Hematopoietic multipotent progenitor cell treated with erythropoietin and hydrocortisone succinate and interleukin-3 and kit ligand, for 17 days (in vitro differentiated cells): ENCODE measurements at regions not wholly inside any gene's neighbourhood (a gene's known extent, or its start where the extent isn't known, plus 50 kb on each side); places are given as distances from the start of the nearest gene placed in this dataset.

Experiments
- DNase-seq: peaks from one replicate; pipeline ENCODE4 v3.0.0-alpha.2; 2015; ENCODE audit warnings: low spot score

DNA sequence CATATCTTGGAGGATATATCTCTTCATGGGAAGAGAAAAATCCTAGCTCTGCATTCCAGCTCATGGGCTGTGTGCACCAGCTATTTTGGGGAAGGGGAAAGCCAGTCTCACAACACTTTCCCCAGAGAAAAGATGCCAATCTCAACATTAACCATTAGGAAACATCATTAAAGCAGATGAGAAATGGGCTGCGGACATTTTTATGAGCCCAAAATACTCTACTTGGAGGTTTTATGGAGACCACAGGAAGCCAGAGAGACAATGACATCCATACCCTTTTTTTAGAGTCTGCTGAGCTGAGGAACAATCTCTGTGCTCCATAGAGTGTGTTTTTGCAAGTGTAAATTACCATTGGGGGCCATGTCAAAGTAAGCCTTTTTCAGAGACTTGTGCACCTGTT, 213.7 kb downstream of the TRIB2 start:
- DNase-seq = no peak

DNA sequence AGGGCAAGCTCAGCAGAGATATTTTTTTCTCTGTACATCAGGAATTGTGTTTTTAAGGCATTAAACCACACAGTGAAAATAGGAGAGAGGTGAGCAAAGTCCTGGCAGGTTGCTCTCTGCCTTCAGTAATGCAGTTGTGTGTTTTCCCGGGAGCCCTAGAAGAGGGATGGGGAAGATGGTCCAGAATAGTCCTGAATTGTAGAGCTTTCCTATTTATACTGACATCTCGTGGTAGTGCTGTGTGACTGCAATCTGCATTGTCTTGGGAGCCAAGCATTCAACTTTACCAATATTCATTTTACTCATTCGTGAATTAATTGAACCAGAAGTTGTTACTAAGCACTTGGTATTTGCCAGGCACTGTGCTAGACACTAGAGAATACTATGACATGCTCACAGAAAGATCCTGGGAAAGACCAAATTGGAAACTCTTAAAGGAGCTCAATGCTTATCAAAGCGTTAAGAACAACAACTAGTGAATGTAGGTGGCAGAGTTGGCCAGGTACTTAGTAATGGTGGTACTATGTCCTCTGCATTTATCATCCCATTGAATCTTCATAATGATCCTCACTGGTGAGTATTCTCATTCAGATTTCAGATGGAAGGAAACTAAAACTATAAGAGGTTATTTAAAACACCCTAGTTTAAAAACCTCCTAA, 214.6 kb downstream of the TRIB2 start:
- no peak for DNase-seq

DNA sequence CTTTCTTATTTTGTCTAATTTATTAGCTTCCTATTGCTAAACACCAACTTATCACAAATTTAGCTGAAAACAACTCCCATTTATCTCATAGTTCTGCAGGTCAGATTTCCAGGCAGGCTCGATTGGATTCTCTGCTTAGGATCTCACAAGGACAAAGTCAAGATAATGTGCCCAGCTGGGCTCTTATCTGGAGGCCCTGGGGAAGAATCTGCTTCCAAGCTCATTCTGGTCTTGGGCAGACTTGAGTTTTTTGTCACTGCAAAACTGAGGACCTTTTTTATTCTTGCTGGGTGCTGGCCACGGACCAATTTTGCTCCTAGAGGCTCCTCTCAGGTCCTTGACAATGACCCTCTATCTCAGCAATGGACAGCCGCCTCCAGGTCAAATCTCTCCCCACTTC, 215.5 kb downstream of the TRIB2 start:
- DNase-seq = no peak

DNA sequence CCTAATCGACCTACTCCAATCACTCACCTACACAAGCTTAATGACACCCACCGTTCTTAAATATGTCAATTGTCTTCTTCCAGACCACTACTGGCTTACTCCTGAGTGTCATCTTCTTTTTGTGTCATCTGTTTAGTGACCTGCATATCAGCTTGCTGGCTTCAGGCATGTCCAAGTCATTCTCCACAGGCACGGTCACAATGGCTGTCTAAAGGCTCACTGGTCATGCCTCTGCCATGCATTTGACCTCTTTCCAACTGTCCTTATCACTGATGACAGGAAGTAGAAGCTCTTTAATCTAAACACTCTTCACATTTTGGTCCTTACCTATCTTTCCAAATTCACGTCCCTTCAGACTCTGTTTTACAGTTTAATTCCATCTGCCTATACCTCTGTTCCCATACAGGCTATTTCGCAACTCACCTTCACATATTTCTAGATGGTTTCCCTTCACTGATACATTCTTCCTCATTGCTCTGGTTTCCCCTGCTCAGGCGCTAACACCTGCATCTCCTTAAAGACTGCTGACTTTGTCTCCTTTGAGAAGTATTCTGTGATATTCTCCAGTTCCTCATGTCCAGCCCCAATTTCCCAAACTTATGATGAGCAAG, 217.5 kb downstream of the TRIB2 start:
- DNase-seq = no peak

DNA sequence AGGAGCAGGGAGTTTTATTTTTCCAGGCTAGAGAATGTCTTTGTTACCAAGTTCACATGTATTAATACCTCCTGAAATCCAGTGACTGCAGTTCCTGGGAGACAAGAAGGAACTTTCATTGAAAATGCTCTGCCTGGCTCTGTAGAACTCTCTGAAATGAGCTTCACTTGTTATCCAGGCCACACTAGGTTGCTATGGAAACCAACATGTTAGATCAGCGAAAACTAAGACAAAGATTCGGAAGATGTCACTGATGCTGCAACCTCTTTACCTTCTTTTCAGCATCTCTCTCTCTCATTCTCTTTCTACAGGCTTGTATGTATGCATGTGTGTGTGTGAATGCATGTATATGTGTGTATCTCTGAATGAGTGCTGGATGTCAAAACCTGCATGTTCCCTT, 218.5 kb downstream of the TRIB2 start:
- no peak for DNase-seq

DNA sequence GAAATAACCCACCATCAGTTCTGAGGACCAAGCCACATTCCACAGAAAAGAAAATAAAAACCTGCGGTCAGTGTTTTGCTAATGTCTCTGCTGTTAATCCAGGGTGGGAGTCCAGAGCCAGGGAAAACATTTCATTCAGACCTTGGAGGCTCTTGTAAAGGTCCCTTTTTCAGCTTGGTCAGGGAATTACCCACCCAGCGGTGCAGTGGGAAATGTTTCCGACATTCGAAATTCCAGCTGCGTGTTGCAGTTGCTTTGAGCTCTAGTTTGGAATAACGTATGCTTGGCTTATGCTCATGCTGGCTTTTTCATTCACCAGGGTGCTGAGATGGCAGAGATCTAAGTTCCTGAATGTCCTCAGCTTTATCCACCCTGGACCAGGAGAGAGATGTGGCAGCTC, 219.1 kb downstream of the TRIB2 start:
- DNase-seq = no peak

DNA sequence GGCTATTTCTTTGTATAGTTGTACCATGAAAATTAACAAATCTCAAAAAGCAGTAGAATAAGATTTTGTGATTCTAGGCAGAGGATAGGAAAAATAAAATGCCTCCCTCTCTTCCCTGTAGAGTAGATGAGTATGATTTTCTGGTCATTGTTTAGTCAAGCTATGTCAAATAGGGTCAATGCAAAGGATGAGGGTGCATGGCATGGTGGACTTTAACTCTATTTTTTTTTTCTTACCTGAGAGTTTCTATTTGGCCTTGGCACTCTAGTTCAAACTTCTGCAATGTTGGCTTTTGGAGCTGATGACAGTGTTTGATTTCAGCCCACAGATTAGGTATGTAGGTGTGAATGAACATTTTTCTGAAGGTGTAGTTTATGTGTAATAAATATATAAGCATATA, 224.5 kb downstream of the TRIB2 start:
- DNase-seq = no peak

DNA sequence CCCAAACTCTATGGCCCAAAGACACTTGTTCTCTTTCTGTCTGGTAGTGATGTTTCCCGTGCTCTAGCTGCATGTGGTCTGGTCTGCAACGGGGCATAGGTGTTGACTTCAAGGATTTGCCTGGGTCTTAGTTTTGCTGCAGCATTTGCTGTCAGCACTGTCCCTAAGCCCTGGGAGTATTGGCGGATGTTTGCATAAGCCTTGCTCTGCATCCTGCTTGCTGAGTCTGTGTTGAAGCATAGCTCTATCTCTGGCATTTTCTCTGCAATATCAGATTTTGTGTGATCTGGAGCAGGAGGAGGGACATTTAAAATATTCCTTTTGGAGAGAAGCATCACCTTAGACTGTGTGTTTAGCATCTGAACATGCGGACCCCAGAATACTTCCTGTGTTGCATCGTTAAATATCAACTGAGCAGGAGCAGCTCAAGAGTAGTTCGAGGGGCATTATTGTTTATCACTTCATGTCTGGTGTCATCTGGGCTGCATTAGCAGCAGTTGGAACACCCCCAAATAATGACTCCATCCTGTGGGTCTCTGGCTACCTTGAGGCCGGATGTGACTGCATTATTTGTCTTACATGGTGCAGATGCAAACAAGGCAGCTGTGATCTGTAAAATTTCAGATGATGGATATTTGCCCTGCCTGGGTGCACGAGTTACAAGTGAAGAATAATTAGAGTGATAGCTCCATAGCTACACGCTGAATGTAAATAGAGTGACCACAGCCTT, 231.7 kb downstream of the TRIB2 start:
- DNase-seq = no peak

DNA sequence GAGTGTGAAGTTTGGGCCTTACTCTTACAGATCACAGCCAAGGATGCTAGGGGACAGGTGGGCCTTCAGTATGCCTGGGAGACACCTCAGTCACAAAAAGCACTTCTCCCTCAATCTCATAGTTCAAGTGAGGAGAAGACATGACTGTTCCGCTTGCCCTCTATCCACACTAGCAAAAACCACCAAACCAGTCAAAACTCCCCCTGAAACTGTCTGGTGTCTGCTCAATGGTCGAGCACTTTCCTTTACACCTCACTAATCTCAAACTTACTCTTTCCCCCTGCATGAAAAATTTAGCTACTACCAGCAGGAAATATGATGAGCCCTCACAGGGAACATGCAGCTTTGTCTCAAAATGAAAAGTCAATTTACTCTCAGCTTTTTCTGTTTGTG, 232.2 kb downstream of the TRIB2 start:
- no peak for DNase-seq

DNA sequence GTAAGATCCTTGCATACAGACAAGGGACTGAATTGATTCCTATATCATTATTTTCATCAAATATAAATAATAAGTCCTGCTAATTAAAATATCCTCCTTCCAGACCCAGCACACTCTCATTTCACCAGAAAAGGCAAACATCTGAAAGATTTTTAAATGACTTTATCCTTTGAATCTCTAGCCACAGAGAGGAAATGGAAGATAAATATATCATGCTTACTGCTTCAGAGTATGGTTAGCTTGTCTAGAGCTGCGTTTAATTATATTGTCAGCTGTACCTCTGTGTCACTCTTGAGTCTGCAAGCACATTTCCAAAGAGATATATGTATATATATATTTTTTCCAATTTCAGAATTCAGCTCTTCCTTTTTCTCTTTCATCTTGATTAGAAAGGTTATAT, 232.7 kb downstream of the TRIB2 start:
- no peak for DNase-seq

DNA sequence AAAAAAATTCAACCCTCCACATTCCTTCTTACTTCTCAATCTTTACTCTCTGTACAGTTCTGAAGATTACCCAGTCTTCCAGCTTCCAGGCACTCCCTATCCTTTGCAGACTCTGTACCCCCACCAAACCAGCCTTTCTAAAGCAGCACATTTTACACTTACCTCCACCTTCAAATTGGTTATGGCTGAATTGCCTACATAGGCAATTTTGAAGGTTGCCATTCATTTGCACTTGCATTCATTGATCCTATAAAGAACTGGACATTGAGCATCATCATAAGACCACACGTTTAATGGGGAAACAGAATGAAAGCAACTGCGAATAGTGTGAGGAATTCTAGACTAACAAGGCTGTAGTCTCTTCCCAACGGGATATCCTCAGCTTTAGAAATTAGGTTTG, 233.4 kb downstream of the TRIB2 start:
- no peak for DNase-seq

DNA sequence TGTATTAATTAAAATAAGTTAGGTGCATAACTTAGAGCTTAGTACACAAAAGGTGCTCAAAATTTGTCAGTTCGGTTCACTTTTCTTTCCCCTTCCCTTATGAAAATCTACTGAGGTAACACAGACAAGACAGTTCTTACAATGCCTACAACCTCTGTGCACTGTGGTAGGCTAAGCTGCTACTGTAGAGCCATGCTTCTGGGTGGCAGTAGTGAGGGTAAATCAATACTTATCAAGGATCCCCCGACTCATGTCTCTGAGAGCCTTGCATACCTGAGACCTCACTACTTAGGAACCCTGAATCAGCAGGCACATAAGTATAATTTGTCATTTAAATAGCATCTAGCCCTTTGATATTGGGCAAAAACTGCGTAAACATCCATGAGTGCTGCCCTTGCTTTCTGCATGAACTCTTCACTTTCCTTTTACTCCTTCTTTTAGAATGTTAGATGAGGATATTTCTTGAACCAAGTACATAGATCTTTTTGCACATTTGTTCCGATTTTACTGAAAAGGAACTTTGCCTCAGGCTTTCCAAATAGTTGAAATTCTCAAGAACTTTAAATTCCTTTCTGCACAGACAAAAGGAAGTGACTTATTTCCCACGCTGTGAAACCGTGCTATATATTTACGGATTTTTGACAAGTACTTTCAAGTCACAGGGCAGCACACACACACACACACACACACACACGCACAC, 234.4 kb downstream of the TRIB2 start:
- DNase-seq = no peak

DNA sequence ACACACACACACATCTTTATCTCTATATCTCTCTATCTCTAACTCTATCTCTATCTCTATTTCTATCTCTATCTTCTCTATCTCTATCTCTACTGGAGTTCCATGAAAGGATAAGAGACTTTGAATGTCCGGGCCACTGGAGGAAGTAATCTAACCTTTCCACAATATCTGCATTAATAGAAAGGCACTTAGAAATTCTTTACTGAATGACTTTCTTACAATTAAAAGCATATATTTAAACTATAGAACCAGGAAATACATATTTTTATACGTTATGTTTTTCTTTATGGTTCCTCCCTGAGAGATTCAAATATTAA, 234.9 kb downstream of the TRIB2 start:
- DNase-seq = no peak

DNA sequence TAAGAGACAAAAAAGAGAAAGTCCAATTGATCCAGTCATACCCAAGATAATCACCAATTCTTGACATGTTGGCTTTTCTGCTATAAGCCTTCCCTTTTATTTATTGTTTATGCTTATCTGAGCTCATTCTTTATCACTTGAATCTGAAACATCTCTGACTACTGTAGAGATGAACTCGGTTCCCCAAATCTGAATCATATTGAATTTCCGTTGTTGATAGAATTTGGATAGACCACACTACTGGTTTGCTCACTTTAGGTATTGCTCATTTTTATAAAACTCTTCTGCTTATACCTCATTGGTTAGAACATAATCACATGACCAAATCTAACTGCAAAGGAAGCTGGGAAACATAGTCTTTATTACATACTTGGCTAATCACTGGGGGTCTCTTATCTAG, 236.9 kb downstream of the TRIB2 start:
- no peak for DNase-seq

DNA sequence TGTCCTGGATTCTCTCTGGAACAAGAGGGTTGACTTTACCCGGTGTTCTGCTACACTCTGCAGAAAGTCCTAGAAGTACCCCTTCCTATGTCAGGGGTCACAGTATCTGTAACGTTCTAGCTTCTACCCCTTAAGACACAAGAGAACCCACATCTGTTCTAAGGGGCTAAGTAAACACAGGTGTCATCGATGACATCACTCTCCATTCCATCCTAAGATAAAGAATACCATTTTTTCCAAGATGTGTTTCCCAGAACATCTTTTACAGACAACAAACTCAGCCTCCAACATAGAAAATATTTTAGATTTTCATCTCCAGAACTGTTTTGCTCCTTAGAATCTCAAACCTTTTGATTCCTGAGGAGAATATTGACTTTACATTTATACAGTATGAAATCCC, 239.1 kb downstream of the TRIB2 start:
- no peak for DNase-seq

DNA sequence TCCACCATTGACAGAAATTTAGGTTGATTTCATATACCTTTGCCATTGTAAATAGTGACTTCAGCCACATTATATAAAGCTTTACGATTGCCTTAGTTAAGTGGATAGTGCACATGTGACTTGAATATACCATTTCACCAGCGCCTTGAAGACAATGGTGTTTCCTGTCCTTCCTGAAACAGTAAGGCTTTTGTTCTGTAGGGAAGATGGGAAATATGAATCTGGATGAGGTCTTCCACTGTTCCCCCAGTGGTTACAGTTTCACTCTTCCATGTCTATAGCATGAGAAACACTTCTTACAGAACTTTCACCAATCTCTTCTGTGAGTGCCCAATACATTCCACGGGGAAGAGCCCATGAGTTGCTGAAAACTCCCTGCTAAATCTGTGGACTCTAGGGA, 240.5 kb downstream of the TRIB2 start:
- no peak for DNase-seq

DNA sequence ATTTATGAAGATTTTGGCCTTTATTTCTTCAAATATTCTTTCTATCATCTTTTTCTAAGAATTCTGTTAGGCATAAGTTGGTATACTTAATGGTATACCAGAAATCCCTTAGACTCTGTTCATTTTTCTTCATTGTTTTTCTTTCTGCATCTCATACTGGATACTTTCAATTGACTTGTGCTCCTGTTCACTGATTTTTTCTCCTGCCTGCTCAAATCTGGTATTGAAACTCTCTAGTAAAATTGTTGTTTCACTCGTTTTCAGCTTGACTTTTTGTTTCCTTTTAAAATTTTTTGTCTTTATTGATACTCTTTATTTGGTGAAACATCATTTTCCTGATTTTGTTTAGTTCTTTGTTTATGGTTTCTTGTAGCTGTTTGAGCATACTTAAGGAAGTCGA, 243.2 kb downstream of the TRIB2 start:
- DNase-seq = no peak

DNA sequence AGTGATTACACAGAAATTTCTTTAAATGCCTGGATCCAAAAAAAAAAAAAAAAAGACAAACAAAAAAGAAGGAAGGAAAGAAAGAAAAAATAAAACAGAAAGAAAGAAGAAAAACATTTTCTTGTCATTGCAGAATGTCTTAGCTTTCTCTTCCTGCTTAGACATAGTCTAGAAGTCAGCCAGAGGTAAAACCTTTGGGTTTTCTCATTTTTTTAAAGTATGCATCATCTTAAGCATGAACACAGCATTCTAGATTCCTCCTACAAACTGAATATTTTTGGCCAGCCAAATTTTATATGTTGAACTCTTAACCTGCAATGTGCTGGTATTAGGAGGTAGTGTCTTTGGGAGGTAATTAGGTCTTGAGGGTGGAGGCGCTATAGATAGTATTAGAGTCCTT, 243.9 kb downstream of the TRIB2 start:
- DNase-seq = no peak

DNA sequence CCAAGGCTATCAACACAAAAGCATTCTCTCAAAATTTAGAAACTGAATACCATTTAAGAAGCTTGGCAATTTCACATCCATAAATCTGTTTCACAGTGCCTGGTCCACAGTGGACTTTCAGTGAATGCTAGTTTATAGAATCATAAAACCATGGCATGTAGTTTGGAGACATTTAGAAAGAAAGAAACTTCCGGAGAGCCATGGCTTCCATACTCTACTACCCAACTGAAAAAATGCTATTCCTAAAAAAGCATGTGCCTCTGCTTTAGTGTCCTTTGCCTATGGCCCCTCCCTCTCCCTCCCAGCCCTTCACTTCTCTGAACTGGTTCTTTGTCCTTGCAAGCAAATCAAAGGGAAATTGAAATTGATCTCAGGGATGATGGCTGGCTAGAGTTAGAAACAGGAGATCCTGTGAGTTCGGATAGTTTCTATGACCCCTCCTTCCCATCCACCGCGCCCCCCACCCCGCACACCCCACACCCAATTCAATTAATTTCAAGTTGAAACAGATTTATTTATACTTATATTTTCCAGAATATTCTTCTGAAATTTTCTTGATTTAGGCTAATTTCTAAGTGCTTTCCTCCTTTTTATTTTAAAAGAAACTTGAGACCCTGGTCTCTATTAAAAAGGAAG, 248.3 kb downstream of the TRIB2 start:
- DNase-seq = no peak

DNA sequence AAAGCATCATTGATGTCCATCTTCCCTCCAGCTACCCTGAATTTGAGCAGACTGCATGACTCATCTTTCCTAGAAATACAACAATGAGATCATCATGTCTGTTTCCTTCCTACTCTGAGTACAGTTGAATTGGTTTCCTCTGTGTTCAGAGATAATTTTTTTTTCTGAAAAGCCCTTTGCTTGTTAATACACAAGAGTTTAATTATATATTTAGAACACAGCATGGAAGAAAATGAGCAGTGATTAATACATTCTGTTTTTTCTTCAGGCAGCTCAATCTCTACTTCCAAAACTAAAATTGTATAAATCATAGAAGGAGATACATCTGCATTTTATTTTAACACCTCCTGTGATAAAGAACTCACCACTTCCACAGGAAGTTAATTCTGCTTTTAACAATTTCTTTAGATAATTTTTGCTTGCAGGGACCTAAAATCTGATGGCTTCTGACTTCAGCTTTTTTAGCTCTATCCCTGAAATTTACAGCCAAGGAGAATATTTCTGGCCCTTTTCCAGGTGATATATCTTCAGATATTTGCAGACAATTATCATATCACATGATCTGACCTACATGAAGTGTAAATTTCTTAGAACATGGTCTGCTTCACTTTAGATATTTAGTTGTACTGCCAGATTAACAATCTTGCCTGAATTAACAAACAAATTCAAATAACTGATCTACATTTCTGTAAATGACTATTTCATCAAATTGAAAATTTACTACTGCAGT, 249.0 kb downstream of the TRIB2 start:
- no peak for DNase-seq

DNA sequence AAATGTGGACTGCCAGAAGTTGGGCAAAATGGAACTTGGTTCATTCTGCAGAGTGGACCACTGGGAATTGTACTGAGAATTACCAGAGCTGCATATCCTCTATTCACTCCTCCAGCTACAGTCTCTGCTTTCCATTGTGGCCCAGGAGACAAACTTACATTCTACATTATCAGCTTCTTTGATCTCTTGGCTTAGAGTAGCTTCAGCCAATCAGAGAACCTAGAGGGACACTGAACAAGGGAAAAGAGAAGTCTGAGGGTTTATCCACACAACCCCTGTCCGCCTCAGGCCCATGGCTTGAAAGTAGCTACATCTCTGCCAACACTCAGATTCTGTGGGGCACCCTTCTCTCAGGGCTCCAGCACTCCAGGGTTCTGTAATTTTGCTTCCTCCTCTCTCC, 251.1 kb downstream of the TRIB2 start:
- DNase-seq = no peak

DNA sequence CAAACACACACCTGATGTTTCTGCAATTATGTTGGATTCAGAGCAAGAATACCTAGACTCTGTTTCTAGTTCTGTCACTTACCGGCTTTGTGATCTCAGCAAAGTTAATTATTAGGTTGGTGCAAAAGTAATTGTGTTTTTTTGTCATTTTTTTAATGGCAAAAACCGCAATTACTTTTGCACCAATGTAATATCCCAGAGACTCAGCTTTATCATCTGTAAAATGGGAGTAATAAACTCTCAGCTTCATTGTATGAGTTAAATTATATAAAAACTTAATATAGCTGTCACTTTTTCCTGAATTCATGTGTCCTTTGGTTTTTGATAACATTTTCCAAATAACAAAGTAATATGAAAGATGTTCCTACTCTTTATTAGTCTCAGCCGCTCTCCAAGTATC, 251.7 kb downstream of the TRIB2 start:
- no peak for DNase-seq
